OCI-LY7 (cell line): ENCODE measurements at regions not wholly inside any gene's neighbourhood (a gene's known extent, or its start where the extent isn't known, plus 50 kb on each side); places are given as distances from the start of the nearest gene placed in this dataset.

Experiments
- EZH2phosphoT487 ChIP-seq: fragments of 200-600 bp; sonication (generic); IDR thresholded peaks from 2 replicates; pipeline ENCODE4 v1.6.1; 2018; ENCODE audit warnings: low read depth, borderline replicate concordance, mild to moderate bottlenecking, mixed run types, antibody characterized with exemption, low read length, moderate library complexity, mixed read lengths
- TF ChIP-seq, protein P1 (sequence below): fragments of 200-600 bp; sonication (generic); conservative IDR thresholded peaks from 2 replicates; pipeline ENCODE4 v1.5.1; 2014; ENCODE audit warnings: mild to moderate bottlenecking, antibody characterized with exemption, low read length, moderate library complexity, mixed read lengths

DNA sequence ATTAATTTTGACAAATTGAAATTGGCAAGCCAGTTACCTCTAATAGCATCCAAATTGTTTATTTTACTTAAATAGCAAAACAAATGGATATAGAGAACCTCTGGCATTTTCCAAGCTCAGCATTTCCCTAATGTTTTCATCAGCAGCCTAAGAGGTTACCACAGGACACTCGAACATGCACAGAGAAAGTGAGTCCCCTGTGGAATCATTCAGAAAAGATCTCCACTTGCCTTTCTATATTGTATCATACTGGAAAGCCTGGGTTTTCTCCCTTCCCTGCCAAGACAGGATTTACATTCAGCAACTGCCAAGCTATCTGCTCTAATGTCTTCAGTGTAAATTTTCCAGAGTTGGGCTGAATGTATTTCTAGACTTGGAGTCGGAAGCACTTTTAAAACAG is 188.9 kb downstream of the KCTD12 start:
- TF ChIP-seq, protein P1, sequence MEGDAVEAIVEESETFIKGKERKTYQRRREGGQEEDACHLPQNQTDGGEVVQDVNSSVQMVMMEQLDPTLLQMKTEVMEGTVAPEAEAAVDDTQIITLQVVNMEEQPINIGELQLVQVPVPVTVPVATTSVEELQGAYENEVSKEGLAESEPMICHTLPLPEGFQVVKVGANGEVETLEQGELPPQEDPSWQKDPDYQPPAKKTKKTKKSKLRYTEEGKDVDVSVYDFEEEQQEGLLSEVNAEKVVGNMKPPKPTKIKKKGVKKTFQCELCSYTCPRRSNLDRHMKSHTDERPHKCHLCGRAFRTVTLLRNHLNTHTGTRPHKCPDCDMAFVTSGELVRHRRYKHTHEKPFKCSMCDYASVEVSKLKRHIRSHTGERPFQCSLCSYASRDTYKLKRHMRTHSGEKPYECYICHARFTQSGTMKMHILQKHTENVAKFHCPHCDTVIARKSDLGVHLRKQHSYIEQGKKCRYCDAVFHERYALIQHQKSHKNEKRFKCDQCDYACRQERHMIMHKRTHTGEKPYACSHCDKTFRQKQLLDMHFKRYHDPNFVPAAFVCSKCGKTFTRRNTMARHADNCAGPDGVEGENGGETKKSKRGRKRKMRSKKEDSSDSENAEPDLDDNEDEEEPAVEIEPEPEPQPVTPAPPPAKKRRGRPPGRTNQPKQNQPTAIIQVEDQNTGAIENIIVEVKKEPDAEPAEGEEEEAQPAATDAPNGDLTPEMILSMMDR: no peak
- TF ChIP-seq EZH2phosphoT487: no peak
